HuH-7 (cell line): ENCODE measurements at regions not wholly inside any gene's neighbourhood (a gene's known extent, or its start where the extent isn't known, plus 50 kb on each side); places are given as distances from the start of the nearest gene placed in this dataset.

Source experiments
- DNase-seq: peaks from one replicate; pipeline ENCODE4 v3.0.0; 2011; ENCODE audit warnings: low spot score

DNA sequence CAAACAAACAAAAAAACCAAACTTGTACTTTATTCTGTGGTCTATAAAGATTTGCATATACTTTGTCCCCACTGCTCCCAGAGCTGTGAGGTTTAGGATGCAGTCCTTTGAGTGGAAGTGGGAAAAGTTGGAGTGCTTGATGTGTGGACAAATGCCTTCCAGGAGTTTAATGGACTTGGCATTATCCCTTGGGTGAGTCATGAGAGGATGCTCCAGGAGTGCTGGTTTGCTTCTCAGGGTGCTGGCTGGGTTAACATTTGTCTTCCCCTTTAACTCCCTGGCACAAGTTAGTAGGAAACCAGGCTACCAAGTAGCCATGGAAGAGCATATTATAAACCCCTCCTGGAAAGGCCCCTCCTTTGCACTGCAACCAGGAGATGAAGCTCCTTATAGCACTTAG is 417.4 kb upstream of the RIOK2 start:
- no peak for DNase-seq

DNA sequence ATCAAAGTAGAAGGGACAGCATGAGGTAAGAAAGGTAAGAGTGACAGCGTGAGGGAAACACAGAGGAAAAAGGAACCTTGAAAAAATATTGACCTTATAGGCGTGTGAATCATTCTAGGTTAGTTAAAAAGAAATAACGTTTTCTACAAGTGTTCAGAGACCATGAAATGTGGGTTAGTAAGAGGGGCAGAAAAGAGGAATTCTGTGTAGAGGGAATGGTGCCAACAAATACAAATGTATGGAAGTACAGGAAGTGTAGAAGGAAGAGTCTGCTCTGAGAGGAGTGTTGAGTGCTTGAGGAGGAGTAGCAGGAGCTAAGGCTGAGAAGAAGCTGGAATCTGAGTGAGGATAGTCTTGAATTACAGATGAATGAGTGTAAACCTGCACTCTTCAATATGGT is 418.6 kb upstream of the RIOK2 start:
- no peak for DNase-seq

DNA sequence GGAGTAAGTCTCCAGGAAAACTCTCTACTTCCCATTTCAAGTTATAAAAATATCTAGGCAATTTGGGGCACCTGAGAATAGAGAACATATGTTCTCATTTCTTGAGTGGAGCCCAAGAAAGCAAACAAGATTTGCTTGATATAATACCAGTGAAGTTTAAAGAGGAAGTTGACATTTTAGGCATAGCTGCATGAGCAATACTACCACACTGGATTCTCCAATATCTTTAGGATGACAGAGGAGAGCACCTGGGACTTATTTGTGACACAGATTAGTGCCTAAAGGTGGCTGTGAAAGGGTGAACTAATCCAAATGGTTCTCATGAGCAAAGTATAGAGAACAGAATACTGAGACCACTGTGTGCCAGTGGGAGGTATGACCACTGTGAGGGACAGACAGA is 423.5 kb upstream of the RIOK2 start:
- no peak for DNase-seq

DNA sequence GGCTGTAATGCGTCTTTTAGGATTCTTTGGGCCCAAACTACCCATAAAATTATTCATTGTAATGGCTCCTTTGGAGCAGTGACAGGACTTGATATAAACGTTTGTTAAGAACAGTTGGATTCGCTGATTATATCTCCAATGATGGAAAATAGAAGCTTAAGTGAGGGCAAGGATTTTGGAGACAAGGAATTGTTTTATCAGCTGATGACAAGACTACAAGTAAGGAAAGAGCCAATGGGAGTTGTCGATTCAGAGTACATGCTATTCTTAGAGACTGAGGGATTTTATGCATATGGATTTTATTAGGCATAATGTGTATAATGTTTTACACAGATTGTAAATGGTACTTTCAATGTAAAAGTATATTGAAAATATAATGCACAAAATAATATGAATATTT is 425.5 kb upstream of the RIOK2 start:
- DNase-seq: no peak

DNA sequence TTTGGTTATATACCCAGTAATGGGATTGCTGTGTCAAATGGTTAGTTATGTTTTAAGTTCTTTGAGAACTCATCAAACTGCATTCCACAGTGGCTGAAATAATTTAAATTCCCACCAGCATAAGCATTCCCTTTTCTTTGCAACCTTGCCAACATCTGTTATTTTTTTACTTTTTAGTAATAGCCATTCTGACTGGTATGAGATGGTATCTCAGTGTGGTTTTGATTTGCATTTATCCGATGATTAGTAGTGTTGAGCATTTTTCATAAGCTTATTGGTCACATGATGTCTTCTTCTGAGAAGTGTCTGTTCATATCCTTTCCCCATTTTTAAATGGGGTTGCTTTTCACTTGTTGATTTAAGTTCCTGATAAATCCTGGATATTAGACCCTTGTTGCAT is 435.7 kb upstream of the RIOK2 start:
- no peak for DNase-seq

DNA sequence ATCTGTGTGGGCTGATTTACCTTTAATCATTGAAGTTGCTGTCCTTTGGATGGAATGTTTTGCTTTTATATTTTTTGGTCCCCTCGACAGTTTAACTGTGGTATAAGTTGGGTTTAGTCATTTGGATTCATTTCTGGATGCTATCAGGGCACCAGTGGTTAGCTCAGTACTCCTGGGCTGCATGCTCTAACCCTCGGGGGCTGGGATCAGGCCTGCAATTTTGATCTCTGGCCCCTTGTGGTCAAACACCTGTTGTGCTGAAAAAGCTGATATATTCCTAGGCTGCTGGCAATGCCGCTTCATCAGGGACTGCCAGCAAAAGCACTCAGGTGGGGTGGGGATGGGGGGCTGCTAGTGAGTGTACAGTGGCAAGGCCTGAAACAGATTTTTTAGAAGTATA is 440.4 kb upstream of the RIOK2 start:
- DNase-seq: no peak

DNA sequence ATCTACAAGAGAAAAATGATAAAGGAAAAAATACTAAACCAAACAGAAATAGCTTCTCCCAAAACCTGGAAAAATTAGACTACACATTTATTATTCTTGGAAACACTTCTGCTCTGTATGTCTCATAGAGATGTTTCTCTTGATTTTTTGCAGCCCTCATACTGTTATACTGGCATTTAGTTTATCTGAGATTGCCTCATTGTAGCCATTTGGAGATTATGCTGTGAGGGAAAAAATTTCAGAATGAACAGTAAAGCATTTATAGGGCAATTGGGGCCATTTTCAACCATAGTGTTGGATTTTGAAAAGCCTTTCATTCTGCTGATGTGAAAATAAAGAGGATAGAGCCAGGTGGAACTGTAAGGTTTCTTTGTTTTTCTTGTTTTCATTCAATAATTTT is 441.8 kb upstream of the RIOK2 start:
- no peak for DNase-seq

DNA sequence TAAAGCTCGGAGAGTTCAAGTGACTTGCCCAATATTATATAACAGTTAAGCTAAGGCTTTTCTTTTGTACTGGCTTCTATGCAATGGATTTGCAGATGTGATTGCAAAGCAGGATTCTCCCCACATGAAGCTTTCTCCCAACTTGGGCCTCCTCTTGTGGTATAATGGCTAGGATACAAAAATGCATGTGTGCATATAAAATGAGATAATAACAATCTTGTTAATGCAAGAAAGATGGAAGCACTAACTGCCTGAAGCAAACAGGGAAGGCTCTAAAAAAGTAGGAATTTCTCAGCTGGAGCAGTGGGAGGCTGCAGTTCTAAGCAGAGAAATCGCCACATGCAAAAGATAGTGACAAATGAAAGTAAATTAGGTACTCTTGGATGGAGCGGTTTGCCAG is 444.2 kb upstream of the RIOK2 start:
- DNase-seq: no peak

DNA sequence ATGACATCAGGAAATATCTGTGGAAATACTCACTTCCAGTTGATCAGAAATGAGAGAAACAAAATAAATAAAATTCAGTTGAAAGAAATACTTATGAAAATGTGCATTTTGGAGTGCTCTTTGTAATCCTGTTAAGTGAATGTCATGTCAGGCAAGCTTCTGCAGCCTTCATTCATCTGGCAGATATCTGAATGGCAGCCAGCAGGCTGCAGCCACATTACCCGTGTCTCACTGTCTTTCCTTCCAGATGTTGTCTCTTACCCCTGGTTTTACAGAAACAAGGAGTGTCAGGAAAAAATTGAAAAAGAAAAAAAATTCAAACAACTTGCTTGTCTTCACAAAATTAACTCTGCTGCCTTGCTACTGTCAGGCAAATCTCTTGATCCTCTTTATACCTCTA is 445.0 kb upstream of the RIOK2 start:
- DNase-seq: no peak

DNA sequence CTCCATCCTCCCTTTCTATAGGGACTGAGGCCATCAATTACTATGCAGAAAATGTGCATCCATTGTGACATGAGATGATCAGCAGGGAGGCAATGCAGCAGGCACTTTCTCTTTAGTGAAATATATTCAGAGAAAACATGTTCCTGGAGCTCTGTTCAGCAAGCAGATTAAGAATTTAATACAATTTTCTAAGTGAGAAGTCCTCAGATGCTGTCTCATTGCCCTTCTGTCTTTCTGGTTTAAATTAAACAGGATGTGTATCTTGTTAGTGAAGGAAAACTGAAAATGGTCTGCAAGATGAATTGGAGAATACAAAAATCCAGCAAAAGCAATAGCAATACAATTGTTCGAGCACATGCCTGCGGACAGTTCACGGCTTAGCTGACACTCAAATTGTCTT is 445.8 kb upstream of the RIOK2 start:
- DNase-seq: no peak

DNA sequence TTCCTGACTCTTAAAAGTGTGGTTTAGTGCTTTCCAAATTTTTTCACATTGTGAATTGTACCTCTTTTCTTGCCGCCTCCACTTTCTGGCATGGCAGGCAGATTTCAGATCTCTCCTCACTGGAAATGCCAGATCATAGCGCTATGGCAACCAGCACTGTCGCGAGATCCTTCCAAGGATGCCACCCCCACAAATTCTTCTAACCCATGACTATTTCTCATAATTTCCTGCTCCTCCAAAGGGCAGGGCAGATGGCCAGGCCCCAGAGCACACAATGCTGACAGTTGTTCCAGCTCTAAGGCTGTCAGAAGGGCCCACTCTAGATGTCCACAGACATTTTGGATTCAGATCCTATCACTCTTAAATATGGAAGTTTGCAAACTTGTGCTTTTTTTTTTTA is 446.2 kb upstream of the RIOK2 start:
- no peak for DNase-seq

DNA sequence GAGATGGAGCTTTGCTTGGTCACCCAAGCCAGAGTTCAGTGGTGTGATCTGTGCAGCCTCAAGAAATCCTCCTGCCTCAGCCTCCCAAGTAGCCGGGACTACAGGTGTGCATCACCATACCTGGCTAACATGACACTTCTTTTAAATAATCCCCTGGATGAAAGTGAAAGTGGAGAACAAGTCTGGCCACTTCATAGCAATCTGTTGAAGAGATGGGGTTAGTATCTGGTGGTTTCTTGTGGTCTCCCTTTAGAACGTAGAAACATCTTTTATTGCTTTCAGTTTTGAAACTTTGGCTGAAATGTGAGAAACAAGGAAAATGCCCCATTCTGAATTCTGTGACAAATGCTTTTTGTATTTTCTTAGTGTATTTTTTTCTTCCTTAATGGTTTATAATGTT is 452.5 kb upstream of the RIOK2 start:
- no peak for DNase-seq

DNA sequence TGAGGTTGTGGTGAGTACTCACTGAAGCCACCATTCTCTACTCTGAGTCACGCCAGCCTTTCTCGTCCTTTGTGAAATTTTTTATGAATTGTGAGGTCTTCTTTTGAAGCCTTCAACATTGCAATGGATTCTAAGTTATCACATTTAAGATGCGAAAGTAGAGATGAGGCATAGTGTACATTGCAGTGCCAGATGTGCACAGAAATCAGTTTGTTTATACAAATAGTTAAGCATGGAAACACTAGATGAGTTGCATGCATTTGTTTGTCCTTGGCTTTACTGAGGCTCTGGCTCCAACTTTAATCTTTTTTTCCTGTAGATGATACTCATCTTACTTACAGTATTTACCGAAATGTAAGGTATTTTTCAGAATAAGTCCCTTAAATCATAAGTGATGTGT is 453.7 kb upstream of the RIOK2 start:
- DNase-seq: no peak

DNA sequence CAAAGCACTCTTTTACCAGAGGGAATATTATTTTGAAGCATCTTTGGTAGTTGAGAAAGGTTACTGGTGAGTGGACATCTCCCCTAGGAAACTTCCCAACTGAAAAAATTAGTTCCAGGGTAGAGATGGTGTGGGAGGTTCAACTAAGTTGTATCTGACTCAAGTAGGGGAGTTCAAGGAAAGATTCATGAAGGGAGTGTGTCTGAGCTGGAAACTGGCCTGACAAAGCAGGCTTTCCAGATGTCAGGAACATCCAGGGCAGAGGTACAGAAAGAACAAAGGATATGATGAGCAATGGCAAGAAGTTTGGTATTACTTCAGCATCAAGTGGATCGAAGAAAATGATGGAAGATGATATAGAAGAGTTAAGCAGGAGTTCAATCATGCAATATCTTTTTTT is 458.0 kb upstream of the RIOK2 start:
- DNase-seq: no peak

DNA sequence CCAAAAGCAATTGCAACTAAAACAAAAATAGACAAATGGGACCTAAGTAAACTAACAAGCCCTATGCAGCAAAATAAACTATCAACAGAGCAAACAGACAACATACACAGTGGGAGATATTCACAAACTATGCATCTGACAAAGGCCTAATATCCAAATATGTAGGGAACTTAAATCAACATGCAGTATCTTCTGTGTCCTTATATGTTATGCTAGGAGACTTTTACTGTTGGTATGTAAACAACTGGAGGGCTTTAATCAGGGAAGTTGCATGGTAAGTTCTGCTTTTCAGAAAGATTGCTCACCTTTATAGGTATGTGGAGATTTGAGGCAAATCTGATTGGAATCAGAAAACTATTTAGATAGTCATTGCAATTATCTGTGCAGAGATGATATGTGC is 461.2 kb upstream of the RIOK2 start:
- no peak for DNase-seq

DNA sequence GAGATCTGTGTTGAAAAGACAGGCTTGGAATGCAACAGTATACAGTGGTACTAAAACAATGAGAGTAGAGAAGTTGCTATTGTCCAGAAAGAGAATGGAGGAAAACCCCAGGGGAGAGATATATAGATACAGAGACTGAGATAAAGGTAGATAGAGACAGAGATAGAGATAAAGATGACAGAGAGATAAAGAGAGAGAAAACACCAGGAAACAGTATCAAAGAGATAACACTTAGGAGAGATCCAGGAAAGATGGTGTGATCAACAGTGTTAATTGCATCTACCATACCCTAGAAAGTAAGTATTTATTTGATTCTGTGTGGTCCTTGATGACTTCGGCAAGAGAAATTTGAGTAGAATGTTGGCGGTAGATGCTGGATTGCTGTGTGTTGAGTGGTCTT is 461.8 kb upstream of the RIOK2 start:
- DNase-seq: no peak

DNA sequence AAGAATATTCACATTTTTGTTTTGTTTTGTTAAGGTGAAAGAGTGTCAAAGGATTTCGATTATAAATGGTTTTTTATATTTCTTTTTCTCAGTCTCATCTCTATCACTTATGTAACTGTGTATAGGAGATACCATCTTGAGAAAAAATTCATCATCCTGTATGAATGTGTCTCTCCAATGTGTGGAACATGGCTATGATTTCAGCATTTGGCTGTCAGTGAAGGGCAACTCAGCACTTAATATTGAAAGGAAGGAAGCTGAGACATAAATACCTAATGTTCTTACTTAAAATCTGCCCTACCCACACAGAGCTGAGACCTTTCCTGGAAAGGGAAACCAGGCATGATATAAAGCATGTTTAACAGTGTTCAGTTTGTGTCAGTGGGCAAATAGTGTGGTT is 474.2 kb upstream of the RIOK2 start:
- DNase-seq: no peak

DNA sequence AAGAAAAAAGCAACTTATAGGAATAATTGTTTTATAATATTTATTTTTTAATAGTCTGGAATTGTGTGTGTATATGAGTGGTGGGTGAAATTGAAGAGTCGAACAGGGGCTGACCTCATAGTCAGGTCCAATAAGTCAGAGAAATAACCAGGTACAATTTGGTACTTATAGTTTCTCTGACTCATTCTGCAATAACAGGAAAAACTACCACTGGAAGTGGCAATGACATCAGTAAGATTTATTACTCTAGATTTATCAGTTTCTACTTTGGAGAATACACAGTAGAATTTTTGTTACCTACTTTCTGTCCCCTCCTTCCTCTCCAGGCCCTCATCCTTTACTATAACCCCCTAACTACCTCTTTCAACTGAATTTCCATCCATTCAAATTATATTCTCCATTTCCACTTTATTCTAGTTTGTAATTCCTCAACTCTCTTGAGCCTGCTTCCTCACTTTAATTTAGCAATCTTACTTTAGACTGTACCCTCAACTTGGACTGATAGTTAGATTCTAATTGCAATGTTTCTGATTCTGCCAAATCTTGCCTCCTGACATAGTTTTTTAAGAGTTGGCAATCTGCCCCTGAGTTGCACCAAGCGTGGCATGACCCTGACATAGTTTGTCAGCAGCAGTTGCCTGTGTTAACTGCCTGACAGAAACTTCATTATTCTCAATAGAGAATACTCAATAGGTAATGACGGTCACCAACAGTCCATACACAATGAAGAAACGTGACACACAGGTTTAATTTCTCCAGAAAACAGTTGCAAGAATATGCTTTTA is 475.3 kb upstream of the RIOK2 start:
- no peak for DNase-seq

DNA sequence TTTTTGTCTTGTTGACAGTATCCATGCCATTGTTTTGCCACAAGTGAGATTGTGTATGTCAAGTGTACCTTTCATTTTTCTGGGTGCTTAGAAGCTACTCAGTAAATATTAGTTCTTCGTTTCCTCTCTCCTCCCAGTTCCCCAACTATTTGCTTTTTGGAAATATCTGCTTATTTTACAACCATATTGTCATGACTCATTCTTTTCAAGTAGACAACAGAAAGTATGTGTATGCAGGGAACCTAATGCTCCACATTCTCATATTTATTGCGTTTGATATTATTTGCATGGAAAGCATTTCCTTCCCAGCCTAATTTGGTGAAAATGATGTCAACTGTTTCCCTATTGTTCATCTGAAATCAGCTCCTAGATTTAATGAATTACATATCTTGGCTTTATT is 483.7 kb upstream of the RIOK2 start:
- no peak for DNase-seq

DNA sequence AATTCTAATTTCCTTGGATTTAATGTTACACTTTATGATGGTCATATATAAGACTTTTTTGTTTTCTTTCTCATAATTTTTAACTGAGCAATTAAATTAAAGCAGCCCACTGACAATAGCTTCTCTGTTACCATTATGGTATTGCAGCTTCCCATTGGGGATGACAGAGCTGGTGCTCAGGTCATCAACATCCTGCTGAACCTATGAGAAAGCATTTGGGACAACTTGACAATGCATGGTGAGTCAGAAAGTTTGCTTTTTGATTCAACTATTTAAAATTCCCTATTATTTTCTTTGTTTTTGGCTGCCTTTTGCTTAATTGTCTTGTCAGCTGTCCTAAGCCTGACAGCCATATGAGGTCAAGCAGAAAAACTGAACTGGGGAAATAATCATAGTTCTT is 487.4 kb upstream of the RIOK2 start:
- no peak for DNase-seq

DNA sequence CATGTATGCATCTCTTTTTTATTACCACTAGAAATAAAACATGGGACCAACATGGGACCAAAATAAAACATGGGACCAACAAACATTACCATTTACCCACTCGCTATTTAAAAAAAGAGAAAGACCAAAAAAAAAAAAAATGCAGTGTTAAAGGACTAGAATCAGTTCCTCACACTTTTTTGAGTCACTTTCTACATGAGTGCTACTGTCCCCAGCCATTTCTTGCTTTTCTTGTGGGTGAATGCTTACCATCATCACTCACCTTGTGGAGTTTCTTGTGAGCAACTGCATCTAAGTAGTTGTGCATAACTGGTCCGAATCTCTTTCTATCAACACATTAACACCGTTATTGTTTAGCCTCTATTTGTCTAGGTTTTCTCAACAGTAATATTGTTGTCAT is 493.6 kb upstream of the RIOK2 start:
- DNase-seq: no peak

DNA sequence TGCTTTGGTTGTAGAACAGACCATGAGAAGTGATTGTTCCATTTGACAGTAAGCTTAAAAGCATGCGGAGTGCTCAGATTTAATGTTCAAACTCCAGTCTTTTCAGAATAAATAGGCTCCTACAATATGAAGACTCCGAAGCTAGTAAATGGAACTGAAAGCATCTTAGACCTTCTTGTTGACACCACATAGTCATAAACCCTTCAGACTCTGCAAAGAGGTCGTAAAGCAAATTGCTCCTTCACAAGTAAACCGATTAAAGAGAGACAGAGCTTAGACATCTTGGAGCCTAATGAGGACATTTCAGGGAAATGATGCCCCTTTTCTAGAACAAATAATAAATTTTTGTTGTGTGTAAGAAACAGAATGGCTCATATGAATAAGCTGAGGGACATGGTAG is 511.0 kb upstream of the RIOK2 start:
- no peak for DNase-seq

DNA sequence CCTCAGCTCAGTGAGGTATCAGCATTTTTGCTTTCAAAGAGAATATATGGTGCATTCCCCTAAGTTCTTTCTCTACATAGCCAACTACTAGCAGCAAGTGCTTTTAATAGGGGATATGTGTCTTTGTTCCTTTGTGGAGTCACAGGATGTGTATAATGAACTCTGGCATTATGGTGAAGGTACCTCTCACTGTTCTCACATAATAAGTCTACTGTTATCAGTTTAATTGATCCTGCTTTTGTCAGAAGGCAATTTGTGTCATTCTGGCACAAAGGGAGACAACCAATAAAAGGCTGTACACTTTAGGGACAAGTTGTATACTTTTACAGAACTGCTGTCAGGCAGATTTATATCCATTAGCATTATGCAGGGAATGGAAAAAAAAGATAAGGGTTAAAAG is 531.4 kb upstream of the RIOK2 start:
- no peak for DNase-seq

DNA sequence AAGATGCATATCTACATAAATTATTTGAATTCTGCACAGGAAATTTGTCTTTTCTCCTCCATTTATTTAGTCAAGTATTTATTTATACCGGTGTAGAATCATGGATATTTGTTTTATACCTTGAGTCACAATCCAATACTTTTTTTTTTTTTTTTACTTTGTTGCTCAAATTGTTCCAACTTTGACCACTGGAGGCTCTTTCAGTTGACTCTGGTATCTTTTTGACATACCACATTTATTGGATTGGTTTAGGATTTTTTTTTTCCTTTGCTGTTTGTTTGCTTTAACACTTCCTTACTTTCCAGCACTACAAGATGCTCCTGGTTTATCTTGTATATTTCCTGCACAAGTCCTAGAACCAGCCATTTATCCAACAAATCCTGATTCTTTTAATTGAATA is 543.1 kb upstream of the RIOK2 start:
- DNase-seq: no peak

DNA sequence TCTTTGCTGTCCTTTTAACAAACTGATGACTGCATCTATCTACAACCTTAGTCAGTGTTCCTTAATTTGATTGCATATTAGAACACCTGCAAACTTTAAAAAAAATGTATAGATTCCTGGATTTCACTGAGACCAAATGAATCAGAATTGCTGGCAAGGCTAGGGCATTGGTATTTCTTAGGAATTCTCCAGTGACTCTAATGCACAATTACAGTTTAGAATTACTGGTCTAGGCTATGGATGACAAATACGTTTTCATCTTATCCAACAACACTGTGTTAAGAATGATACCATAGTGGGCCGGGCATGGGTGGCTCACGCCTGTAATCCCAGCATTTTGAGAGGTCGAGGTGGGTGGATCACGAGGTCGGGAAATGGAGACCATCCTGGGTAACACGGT is 545.9 kb upstream of the RIOK2 start:
- no peak for DNase-seq
